Erythroblast (primary cell): ENCODE measurements at regions not wholly inside any gene's neighbourhood (a gene's known extent, or its start where the extent isn't known, plus 50 kb on each side); places are given as distances from the start of the nearest gene placed in this dataset.

Experiments
- GATA1 ChIP-seq: IDR thresholded peaks from 2 replicates; pipeline ENCODE4 v1.6.1; 2011; ENCODE audit warnings: low read depth, mild to moderate bottlenecking, control low read depth, low read length, moderate library complexity
- POLR2A ChIP-seq: IDR thresholded peaks from 2 replicates; pipeline ENCODE4 v1.6.1; 2011; ENCODE audit warnings: mild to moderate bottlenecking, low read length

GRCh38 chr2:12102679-12103078 is 356.2 kb downstream of the LPIN1 start:
- TF ChIP-seq POLR2A, result no peak
- TF ChIP-seq GATA1, result no peak
